ENCODE measurements at regions not wholly inside any gene's neighbourhood (a gene's known extent, or its start where the extent isn't known, plus 50 kb on each side); places are given as distances from the start of the nearest gene placed in this dataset.
"Not testable (repeated sequence)": the region's sequence is repeated elsewhere in the genome, so short reads cannot be mapped to it uniquely, and the experiment has no call there.

DNA sequence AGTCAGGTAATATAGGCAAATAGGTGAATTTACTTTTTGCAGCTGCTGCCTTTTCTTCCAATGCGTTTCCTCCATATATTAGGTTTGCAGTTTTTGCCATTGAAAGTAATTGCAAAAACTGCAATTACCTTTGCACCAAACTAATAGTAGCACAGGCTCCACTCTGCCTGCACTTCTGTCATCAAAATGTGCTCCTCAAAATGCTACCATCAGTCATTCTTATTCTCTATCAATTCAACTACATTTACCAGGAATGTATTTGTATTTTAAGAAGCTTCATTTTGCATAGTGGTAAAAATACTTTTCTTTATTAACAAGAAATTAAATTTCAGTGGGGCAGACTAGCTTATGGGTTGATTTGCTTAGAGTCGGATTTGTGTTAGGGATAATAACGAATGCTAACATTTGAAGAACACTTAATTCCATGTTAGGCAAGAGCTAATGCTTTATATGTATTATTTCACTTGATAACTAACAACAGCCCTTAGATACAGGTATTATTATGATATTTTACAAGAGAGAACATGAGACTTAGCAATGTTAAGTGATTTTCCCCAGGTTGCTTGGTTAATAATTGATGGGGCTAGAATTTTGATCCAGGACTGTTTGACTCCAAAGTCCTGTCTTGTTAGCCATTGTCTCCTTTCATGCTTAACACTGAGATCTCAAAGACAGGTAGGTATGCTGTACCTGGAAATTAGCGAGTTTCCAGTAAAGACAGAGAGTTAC lies 300.4 kb downstream of the MAN2A1 start:
- no peak for DNase-seq (ENCODE audit: low spot score)

DNA sequence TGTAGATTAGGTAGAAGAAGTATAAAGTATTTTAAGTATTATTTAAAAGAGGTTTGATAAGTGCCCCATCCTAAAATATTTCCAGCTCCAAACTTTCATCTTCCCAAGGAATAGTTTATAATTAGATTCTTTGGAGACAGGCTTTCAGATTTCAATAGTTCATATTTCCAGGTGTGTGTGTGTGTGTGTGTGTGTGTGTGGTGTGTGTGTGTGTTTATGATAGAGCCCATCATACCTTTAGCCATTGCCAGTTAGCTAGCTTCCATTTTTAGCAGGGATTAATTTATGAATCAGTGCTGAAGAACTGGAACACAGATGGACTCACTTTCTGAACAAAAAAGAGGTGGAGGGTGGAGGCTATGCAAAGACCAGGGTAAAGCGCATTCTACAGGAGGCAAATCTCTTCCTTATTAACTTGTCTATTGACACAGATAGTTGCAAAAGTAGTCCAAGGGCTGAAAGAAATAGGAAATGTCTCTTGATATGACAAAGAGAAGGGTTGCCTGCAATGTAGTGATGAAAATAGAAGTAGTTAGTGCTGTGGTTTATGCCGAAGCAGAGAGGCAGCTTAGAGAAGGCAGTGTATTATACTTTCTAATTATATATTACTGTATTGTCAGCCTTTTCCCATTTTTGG lies 301.1 kb downstream of the MAN2A1 start:
- no peak for DNase-seq (ENCODE audit: low spot score)

DNA sequence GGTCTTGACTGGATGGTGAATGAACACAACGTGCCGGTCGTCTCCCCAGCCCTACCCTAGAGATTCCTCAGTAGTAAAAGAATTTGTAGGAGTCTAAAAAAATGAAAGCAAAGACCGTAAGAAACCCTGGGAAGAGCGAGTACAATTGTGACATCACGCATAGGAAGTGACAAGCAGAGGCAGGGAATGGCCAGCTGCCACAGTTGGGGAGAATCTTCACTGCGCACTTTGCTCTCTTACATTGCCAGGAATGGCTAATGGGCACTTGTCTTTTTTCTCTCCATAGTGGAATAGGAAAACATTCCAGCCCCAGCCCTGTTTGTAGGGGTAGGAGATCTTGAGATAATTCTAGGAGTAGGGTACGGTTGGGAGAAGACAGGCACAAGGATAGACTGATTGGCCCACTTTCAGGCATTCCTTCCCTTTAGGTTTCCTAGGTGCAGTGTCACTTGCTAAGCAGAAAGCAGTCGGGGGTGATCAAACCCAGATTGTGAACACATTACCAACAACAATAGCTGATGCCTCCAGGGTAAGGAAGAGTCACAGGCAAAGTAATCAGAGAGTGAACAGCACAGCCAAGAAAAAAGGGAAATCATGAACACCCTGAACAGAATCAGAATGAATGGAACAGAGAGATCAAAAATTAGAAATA lies 302.7 kb downstream of the MAN2A1 start:
- DNase-seq (ENCODE audit: low spot score), result no peak

DNA sequence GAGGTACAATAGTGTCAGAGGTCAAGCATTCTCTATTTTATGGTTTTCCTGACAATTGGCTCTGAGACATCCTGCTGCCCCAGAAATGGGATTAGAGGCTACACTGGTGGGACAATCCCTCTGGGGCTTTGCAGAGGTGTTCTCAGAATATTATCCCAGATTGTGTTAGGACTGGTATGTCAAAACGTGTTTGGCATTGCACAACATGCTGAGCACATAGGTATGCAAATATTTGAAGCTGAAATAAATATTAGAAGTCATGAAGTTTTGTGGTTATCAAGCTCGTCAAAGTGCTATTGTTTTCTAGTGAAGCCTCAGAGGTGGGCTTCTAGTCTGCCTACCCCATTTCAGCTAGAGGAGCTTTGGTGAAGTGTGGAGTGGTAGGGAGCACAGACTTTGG lies 304.4 kb downstream of the MAN2A1 start:
- DNase-seq (ENCODE audit: low spot score), result no peak

DNA sequence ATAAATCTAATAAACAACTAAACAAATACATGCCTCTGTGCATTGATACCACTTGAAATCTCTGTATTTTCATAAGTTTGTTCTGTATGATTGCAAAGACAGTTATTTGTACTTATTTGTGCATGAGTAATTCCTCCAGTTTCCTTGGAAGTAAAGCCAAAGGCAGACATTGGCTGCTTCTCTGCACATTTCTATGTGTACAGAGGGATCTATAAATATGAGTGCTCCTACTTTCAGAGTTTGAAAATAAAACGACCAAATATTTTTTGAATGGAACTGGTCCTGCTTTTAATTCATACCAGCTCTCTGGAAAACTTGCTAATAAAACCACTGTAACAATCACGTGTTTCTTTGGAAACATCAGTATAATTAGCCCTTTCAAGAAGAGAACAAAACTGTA lies 306.5 kb downstream of the MAN2A1 start:
- no peak for DNase-seq (ENCODE audit: low spot score)

DNA sequence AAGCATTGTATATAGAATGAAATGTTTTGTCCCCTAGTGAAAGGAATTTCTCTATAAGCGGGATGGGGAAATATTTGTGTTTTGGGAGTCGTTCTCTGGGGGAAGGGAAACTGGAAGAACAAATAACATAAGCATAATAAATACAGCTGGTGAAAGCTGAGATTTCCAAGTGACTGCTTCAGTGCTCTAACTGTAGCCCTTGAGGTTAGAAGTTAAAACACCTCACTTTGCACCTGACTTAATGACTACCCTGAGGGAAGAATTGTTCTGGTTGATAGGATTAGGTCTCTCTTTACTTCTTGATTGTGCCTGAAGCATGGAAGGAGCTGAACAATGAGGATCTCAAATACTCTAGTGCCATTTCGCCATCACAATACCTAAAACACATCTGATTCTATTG lies 307.4 kb downstream of the MAN2A1 start:
- no peak for DNase-seq (ENCODE audit: low spot score)

DNA sequence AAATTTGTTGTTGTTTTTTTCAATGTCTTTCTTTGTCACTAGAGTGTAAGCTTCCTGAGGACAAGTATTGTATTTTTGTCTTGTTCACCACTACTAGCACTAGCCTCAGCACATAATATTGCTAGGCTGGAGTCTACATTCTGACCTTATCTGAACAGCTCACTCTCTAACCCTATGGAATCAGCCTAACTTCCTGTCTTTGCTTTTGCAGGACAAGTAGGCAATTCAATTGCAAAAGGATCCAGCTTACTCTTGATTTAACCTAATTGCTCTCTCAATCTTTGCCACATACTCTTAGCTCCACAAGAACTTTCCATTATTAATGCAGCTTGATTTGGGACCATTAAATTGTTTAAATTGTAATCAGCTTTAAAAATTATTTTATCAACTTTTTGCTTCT lies 308.5 kb downstream of the MAN2A1 start:
- no peak for DNase-seq (ENCODE audit: low spot score)

DNA sequence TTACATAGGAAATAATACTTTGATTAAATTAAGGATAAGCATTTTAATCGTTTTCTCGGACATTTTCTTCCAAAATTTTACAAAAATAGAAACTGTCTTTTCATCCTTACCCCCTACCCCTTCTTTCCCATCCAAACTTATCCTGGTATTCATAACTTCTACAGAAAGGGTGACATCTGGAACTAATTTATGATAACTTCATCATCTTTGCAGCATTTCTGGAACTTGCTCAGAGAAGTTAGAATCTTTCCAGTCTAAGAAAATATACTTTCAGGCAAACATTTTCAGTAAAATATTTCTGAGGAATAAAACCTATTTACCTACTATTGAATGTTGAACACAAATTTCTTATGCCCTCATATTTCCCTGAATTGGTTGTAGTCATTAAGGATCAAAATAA lies 309.0 kb downstream of the MAN2A1 start:
- no peak for DNase-seq (ENCODE audit: low spot score)

DNA sequence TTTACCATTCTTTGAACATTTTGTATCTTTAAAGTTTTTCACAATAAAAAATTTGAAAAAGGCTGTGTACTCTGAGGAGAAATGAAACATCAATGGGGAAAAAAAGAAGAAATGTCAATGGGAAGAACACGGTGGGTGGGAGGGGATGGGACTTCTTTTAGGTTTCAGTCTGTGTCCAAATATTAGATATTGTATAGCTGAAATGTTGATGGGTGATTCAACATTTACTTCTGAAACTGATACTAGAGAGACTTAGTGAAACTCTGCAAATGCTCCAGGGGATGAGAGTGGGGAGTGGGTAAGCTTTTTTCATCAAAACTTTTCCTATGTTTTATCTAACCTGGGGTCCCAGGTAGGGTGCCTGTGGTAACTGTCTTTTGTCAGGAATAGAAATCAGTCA lies 311.9 kb downstream of the MAN2A1 start:
- DNase-seq (ENCODE audit: low spot score), result no peak

DNA sequence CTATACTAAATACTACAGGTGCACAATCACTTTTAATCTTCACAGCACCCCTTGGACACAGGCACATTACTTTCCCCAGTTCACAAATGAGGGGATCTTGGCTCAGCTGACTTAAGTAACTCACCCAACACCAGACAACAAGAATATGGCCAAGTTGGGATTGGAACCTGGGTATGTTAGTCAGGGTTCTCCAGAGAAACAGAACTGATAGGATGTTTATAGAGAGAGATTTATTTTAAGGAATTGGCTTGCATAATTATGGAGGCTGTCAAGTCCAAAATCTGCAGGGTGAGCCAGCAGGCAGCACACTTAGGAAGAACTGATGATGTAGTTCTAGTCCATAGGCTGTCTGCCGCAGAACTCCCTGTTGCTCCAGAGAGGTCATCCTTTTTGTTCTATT lies 312.9 kb downstream of the MAN2A1 start:
- no peak for DNase-seq (ENCODE audit: low spot score)

DNA sequence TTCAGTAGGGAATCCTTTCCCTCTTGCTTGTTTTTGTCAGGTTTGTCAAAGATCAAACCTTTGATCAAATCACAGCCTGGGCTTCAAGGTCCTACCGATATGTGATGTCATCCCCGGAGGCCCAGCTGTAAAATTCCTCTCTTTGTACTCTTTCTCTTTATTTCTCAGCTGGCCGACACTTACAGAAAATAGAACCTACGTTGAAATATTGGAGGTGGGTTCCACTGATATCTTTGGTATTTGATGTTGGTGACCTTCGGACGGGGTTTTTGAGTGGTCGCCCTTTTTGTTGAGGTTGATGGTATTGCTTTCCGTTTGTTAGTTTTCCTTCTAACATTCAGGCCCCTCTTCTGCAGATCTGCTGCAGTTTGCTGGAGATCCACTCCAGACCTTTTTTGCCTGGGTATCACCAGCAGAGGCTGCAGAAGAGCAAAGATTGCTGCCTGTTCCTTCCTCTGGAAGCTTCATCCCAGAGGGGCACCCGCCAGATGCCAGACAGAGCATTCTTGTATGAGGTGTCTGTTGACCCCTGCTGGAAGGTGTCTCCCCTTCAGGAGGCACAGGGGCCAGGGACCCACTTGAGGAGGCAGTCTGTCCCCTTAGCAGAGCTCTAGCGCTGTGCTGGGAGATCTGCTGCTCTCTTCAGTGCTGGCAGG lies 316.3 kb downstream of the MAN2A1 start:
- not testable (repeated sequence) for DNase-seq (ENCODE audit: low spot score)

DNA sequence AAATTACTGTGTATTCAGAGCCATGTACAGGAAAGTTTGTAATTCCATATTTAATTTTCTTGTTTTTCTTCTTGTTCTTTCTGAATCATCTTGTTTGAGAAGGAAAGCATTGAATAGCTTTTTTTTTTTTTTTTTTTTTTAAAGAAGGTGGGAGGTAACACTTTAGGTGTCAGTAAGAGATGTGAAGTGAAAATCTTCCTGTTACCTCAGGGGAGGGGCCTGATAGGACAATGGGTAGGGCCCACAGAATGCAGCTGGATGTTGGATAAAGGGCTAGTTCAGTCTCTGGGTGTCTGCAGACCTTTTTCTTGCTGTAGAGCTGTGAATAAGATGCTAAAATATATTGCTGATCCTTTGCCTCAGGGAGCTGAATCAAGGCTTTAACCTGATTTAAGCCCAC lies 317.4 kb downstream of the MAN2A1 start:
- DNase-seq (ENCODE audit: low spot score), result no peak

DNA sequence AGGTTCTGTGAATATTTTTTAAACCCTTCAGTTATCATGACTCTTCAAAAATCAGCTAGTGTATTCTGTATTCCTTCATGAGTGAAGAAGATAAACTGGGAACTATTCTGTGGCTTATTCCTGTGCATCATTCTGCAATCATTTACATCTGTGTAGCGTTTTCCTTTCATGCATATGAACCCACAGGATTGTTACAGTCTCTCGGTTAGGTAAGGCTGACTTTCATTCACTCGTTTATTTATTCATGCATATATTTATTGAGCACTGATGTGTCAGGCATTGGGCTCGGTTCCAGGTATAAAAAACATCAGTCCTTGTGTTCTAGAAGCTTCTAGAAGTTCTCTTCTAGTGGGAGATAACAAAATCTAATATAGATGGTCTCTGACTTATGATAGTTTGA lies 318.4 kb downstream of the MAN2A1 start:
- no peak for DNase-seq (ENCODE audit: low spot score)

DNA sequence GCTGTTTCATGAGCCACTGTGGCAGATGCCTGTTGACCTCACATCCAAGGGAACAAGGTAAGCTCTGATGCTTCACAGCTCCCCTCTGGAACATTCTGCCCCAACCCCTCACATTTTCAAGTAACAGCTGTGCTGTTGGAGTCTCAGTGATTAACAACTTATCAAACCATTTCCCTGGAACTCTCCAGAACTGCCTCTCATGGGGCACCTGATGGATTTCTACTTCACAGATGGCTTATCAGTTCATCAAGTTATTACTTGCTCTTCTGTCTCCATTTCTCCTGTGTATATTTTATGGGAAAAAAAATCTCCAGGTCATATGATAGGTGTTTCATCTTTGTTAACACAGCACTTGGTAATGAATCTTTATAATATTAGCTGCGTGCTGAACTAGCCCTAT lies 322.4 kb downstream of the MAN2A1 start:
- DNase-seq (ENCODE audit: low spot score), result no peak

DNA sequence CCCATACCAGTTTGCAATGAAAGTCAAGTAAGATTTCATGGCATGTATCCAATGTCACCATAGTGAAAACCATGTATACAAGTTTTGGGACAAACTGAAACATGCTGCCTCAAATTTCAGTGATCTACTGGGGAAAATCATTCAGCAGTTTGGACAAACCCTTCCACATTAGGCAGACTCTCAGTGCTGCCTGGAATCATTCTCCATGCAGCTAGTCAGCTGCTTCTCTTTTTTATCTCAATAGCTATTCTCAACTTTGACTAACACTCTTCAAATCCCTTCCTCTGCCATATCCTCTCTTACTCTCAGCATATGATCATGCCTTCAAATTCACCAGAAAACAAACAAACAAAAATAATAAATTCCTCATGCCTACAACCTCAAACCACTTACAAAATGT lies 323.3 kb downstream of the MAN2A1 start:
- no peak for DNase-seq (ENCODE audit: low spot score)

DNA sequence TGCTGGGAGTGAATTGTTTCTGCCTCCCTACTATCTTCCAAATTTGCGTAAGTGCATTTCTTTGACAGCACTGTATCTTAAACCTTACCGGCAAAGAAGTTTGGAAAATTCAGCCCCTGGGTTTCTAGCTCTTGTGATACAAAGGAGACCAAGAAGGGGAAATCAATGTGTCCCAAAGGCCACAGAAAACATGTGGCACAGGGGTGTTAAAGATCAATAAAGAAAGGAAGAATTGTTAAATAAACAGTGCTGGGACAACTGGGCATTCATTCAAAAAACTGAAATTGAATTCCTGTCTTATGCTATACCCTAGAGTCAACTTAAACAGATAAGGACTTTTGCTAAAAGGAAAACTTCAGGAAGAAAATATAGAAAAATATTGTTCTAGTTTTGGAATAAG lies 328.1 kb downstream of the MAN2A1 start:
- no peak for DNase-seq (ENCODE audit: low spot score)

DNA sequence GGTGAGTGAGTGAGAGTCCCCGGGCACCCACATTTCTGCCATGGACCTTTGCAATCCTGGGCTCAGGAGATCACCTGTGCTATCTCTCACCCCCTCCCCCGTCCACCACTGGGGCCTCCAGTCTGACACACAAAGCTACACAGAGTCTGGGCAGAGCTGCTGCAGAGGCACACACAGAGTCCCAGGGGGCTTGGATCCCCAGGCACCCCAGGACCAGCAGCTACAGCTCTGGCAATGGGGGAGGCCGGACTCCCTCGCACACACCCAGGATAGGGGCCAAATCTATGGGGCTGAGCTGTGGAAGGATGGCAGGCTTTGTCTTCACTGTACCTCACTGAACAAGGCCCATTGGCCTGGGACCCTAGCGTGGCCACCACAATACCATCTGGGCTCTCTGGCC lies 328.8 kb downstream of the MAN2A1 start:
- DNase-seq (ENCODE audit: low spot score), result no peak

DNA sequence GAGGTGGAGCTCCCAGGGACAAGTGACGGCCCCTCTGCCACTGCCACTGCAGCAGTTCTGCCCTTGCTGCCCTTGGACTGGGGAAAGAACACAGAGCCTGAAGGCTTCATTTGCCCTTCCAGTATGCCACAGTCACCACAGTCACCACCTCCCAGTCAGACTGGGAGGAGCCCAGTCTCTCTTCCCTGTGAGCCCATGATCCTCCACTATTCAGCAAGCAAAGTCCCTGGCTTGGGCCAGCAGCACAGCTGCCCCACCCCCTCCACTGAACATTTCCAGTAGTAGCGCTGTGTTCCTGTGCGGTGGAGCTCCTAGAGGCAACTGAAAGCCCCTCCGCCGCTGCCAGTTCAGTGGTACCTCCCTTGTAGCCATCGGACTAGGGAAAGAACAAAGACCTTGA lies 329.4 kb downstream of the MAN2A1 start:
- no peak for DNase-seq (ENCODE audit: low spot score)

DNA sequence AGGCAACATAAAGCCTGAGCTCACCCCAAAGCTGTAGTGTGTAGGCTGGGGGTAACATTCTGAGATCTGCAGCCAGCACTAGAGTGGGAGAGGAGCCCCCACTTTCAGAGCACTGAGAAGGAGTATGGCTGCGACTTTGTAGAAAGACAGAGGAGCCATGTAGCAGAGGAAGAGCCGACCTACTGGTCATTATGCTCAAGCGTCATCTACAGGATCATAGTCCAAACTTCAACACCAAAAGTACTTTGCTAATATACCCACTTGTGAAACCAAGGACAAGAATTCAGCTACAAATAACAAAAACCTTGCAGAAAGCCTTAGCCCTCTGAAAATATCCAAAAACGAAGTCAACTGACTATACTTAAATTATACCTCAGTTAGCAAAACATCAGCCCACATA lies 330.1 kb downstream of the MAN2A1 start:
- no peak for DNase-seq (ENCODE audit: low spot score)

DNA sequence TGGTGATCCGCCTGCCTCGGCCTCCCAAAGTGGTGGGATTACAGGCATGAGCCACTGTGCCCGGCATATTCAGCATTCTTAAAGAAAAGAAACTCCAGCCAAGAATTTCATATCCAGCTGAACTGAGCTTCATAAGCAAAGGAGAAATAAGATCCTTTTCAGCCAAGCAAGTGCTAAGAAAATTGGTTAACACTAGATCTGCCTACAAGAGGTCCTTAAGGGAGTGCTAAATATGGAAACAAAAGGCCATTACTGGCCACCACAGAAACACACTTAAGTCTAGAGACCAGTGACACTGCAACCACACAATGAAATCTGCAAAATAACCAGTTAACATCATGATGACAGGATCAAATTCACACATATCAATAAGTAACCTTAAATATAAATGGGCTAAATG lies 331.5 kb downstream of the MAN2A1 start:
- no peak for DNase-seq (ENCODE audit: low spot score)

DNA sequence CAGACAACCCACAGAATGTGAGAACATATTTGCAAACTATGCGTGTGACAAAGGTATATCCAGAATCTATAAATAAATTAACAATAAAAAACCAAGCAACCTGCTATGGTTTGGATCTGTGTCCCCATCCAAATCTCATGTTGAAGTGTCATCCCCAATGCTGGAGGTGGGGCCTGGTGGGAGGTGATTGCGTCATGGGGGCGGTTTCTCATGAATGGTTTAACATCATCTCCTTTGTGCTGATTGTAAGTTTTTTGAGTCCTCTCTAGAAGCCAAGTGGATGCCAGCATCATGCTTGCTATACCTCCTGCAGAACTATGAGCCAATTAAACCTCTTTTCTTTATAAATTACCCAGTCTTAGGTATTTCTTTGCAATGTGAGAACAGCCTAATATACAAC lies 335.4 kb downstream of the MAN2A1 start:
- no peak for DNase-seq (ENCODE audit: low spot score)

DNA sequence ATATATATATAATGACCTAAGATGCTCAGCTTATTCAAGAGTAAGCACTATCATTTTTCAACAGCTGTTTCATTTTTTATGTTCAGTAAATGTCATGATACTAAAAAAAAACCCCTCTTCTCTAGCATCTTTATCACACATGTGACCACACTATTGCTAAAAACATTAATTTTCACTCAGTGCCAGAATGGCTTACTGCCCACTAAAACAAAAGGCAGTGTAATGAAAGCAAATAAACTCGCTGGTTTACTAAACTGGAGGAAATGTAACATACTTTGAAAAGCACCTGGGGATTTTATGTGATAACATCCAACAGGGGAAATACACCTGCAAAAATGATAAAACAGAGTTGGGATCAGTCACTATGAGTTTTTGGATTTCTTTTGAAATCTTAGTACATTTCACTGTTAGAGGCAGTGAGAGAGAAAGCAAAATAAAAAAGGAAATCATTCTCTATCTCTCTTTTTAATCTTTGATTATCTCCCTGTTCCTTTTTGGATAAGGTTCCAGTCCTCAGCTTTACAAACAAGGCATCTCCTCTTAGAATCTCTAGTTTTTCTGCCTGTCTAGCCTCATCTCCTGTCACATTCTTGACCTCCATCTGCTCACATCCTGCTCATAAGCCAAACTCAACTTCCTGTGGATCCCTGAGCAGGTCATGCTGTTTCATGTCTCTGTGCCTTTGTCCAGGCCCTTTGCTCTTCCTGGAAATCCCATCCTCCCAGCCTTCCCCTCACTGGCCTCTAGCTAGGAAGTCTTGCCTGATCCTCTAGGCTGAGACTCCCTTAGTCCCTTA lies 338.0 kb downstream of the MAN2A1 start:
- no peak for DNase-seq (ENCODE audit: low spot score)
